Kidney capillary endothelial cell (primary cell): ENCODE measurements at regions not wholly inside any gene's neighbourhood (a gene's known extent, or its start where the extent isn't known, plus 50 kb on each side); places are given as distances from the start of the nearest gene placed in this dataset.

Source experiments
- DNase-seq: peaks from one replicate; pipeline ENCODE4 v3.0.0-alpha.2; 2018; ENCODE audit warnings: low spot score

DNA sequence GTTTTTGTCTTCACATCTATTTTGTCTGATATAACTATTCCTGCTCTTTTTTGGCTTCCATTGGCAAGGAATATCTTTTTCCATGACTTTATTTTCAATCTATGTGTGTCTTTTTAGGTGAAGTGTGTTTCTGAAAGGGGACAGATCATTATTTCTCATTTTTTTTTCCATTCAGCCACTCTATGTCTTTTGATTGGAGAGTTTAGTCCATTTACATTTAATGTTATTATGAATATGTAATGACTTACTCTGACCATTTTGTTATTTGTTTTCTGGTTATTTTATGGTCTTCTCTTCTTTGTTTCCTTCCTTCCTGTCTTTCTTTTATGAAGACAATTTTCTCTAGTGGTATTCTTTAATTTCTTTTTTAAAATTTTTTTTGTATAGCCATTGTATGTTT, 178.6 kb upstream of the CNTN5 start:
- DNase-seq: no peak

DNA sequence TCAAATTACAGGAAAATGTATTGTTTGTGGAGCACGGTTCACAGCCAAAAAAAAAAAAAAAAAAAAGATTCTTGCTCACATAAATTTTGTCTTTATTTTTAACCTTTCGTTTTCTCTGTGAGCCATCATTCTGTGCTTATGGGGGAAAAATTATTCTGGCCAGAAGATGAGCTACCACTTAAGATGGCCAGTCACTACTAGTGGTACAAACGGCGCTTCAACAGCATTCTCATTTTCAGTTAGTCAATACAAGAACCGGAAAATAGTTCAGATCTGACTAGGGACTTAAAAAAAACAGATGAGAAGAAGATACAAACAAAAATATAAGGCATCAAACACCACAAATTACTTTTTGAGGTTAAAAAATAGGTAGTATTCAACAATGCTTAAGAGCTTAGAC, 158.6 kb upstream of the CNTN5 start:
- no peak for DNase-seq

DNA sequence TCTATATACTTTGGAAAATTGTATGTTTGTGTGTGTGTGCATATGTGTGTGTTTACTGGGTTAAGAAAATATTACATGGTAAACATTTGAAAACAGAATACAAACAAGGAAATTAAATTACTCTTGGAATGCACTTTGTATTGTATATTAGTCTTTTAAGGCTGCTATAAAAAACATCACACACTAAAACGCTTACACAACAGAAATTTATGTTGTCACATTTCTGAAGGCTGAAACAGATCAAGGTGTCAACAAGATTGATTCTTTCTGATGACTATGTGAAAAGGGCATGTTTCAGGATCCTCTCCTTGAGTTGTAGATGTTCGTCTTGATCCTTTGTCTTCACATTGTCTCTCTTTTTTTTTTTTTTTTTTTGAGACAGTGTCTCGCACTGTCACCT, 149.1 kb upstream of the CNTN5 start:
- no peak for DNase-seq

DNA sequence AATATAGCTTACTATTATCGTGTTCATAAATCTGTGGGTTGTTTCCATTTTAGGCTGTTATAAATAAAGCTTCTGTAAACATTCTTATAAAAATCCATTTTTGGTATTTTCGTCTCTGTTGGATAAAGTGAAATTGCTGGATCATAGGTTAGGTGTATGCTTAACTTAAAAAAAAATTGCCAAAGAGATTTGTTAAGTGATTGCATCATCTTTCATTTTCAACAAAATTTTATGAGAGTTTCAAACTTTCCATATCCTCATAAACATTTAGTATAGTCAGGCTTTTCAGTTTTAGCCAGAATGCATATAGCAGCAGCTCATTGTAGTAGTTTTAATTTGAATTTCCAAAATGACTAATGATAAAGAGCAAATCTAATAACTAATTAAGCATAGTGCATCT, 146.7 kb upstream of the CNTN5 start:
- no peak for DNase-seq

DNA sequence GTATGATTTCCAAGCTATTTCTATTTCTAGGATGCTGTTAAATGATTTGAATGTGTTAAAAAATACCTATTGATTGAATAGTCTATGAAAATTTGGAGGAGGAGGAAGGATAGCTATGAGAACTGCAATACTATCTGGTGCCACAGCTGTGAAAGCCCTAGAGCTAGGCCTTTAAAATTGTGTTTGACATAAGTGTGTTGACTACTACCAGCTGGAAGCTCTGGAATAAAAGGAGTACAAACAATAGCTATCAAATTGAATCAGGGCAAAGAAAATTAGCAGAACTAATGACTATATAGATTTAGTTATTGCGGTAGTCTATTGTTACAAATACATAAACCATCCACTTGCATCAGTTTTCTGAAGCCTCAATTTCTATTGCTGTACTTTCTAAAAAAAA, 124.8 kb upstream of the CNTN5 start:
- DNase-seq: no peak

DNA sequence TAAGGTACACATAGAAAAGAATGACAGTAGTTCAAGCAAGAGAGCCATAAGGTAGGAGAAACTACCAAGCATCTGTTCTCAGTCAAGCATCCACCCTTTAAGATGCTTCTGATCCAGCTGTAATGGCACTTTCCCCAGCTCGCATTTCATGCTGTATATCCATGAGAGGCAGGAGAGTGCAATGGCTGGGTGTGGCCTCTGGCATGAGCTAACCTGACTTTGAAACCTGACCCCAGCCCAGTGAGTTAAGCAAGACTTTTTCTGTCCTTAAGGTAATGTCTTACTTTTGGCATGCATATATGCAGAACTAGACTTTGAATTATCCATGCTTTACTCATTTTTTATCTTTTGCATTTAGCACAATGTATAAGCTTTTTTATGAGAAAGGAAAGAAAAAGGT, 79.8 kb upstream of the CNTN5 start:
- DNase-seq: no peak

DNA sequence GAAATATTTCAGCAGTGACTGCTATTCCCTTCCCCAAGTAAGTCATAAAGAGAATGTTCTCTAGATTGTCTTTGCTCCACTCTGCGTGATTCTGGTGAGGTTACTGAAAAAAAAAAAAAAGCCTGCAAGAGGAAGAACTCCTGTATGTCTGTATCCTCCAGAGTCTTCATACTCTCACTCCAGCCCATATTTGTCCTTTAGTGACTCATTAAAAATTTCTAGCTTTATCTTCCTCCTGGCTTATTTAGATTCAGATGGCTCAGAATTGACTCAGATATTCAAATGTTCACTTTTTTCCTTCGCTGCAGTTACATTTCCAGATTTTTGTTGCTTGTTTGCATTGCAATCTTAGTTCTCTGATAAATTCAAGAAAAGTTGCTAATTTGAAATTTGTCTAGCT, 76.3 kb upstream of the CNTN5 start:
- DNase-seq: no peak

DNA sequence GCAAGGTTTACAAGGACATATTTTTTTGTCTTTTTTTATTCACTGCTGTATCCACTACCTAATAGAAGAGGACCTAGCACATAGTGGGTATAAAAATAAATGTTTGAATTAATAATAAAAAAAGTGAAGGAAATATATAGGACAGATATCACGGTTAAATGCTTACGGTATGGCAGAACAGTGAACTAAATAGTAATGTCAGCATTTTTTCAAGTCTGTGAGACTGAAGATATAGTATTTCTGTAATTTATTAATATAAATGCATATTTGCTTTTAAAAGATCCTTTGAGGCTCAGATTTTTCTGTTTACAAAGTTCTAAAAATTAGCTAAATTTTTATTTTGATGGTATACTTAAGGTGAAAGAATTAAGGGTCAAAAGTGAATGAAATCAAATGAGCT, 68.6 kb upstream of the CNTN5 start:
- DNase-seq: no peak

DNA sequence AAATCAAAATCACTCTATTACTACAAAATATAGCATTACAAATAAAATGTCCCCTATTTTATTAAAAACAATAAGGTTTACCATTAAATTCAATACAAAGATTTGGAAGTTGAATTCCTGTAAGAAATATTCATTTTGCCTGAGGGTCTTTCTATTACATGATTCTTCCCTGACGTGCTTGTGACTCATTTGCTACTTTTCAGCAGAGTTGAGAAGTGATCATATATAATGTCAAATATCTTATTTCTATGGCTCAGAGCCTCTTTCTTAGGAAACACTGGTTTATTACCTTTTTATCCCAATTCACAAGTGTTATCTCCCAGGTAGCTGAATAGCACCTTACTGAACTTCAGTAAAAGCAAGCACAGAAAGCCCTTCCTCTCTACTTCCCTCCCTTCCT, 65.2 kb upstream of the CNTN5 start:
- no peak for DNase-seq

DNA sequence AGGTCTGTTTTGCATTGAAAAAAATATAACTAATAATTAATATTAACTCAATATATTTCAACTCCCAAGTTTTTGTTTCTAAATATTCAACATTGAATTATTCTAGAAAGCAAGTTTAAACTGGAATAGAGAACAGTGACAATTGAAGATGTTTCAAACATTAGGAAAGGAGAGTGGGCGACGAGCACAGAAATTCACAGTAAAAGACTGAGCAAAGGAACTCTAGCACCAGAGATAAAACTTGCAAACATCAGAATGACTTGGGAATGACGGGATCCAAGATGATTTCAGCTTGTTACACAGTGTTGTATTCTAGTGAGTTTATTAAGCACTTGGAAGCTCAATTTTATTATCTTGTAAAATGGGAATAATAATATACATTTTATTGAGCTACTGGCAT, 56.6 kb upstream of the CNTN5 start:
- DNase-seq: no peak

DNA sequence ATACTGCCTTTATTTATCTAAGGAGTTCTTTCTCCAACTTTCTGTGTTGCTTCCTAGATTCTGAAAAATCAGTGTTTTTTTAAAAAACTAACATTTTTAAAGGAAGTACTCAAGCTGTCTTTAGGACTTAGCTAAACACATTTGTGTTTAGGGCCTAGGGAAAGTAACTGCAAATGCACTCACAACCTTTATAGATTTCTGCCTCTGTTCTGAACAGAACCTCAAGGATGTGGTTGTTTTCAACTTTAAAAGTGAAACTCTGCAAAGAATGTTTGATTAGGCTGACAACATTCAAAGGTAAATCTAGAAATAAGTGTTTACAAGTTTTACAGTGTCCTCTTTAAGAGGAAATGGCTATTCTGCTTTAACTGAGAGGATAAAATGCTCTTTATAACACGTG, 55.4 kb upstream of the CNTN5 start:
- DNase-seq: no peak

DNA sequence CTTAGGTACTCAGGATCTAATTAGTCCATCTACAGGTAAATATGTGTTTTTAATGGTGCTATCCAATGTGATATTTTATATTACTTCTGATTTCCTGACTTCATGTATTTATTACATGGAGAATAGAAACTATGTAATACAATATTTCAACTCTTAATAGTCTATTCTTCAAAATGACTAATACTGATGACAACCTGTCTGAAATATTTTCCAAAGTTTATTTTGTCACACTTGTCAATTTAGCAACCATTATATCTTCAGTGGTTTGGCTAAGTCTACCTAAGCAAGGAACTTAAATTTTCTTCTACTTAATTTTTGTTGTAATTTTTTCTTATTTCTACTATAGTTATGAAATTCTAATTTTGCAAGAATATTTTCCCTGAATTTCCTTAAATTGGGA, 55.0 kb upstream of the CNTN5 start:
- no peak for DNase-seq

DNA sequence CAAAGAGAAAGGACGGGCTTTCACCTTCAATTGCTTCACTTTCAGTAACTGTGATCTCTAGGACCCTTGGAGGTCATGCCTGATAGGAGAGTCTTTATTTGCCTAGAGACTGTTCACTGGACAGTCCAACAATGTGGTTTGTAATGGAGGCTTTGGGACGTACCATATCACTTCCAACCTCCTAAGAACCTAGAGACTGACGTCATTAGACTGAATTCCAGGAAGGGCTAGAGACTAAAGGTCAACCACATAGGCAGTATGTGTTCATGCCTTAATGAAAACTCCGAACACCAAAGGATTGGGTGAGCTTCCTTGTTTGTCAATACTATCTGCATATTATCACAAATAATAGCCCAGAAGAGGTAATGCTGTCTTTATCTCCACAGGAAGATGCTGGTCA, 53.7 kb upstream of the CNTN5 start:
- no peak for DNase-seq
